Peyer's patch (tissue), 4 donors: ENCODE measurements at regions not wholly inside any gene's neighbourhood (a gene's known extent, or its start where the extent isn't known, plus 50 kb on each side); places are given as distances from the start of the nearest gene placed in this dataset.

Experiments
- CTCF ChIP-seq, 6 experiments: fragments of 450-650 bp in 4 of 6; fragments of 200-600 bp in 2 of 6; sonication (generic) in 1 of 6; IDR thresholded peaks; one replicate each; pipeline ENCODE4 v1.5.1; 2017 to 2019; ENCODE audit warnings: antibody characterized with exemption in 6 of 6, mild to moderate bottlenecking in 3 of 6, moderate library complexity in 1 of 6
- POLR2A ChIP-seq, 2 donors: fragments of 450-650 bp; IDR thresholded peaks; one replicate each; pipeline ENCODE4 v1.5.1; 2017; ENCODE audit warnings: antibody characterized with exemption in 2 of 2, mild to moderate bottlenecking in 2 of 2, moderate library complexity in 2 of 2

- no peak for TF ChIP-seq POLR2A (IDR thresholded peaks at IDR 0.05)
- no peak for TF ChIP-seq CTCF (IDR thresholded peaks at IDR 0.05)
These were observed 511.2 kb downstream of the SQOR start for GRCh38 chr15:46146002-46146401.
